Uterus (tissue), 3 donors: ENCODE measurements at regions not wholly inside any gene's neighbourhood (a gene's known extent, or its start where the extent isn't known, plus 50 kb on each side); places are given as distances from the start of the nearest gene placed in this dataset.

Experiments
- DNase-seq, 2 donors: peaks; one replicate each; pipeline ENCODE4 v3.0.0-alpha.2; 2019 to 2020
- H3K27ac ChIP-seq, 2 donors: fragments of 200-600 bp; sonication (generic); 1 replicate in 1 of 2; 2 replicates in 1 of 2; pipeline ENCODE4 v1.5.1; 2016 to 2018
- H3K27me3 ChIP-seq, 2 donors: fragments of 200-600 bp; sonication (generic); one replicate each; pipeline ENCODE4 v1.5.1; 2018 to 2019; ENCODE audit warnings: control low read depth in 1 of 2
- H3K36me3 ChIP-seq, 2 donors: fragments of 200-600 bp; sonication (generic); one replicate each; pipeline ENCODE4 v1.5.1; 2019; ENCODE audit warnings: control low read depth in 1 of 2
- H3K4me1 ChIP-seq, 2 donors: fragments of 200-600 bp; sonication (generic); one replicate each; pipeline ENCODE4 v1.5.1; 2018 to 2019; ENCODE audit warnings: control low read depth in 1 of 2
- H3K4me3 ChIP-seq, 2 donors: fragments of 200-600 bp; sonication (generic); 1 replicate in 1 of 2; 2 replicates in 1 of 2; pipeline ENCODE4 v1.5.1; 2018 to 2019; ENCODE audit warnings: mild to moderate bottlenecking in 1 of 2
- H3K9me3 ChIP-seq, 2 donors: fragments of 200-600 bp; sonication (generic); one replicate each; pipeline ENCODE4 v1.5.1; 2019; ENCODE audit warnings: control low read depth in 1 of 2
- CTCF ChIP-seq, 4 experiments: fragments of 200-600 bp in 2 of 4; fragments of 450-650 bp in 2 of 4; sonication (generic) in 2 of 4; IDR thresholded peaks; one replicate each; pipeline ENCODE4 v1.5.1; 2016 to 2019; ENCODE audit warnings: antibody characterized with exemption in 4 of 4, mild to moderate bottlenecking in 2 of 4, moderate library complexity in 1 of 4
- POLR2A ChIP-seq, 2 donors: fragments of 450-650 bp; IDR thresholded peaks; one replicate each; pipeline ENCODE4 v1.6.1; 2016; ENCODE audit warnings: antibody characterized with exemption in 2 of 2, mild to moderate bottlenecking in 1 of 2, moderate library complexity in 1 of 2
- intact Hi-C: fragments of 100-400 bp; cut with DNase I; formaldehyde crosslinking; loops from one replicate; pipeline ENCODE4 v1.15.1; 2023; ENCODE audit warnings: low total_unique reads
- donor health status: DM: yes; HTN: yes; CAD: no.

GRCh38 chr4:130524057-130524456, 1428.1 kb downstream of the C4orf33 start:
- TF ChIP-seq CTCF (IDR thresholded peaks at IDR 0.05), result no peak
- TF ChIP-seq POLR2A (IDR thresholded peaks at IDR 0.05), result no peak
- intact Hi-C loops, result no loop called here
- H3K36me3 ChIP-seq, result no peaks in the 10 kb centered on the region

GRCh38 chr4:130530505-130530904, 1434.6 kb downstream of the C4orf33 start:
- no peaks in the 10 kb centered on the region for H3K36me3 ChIP-seq
- no peak for DNase-seq
- no peak overlapping the region for H3K27ac ChIP-seq
- no peaks in the 10 kb centered on the region for H3K27me3 ChIP-seq
- H3K9me3 ChIP-seq, result no peaks in the 10 kb centered on the region
- TF ChIP-seq POLR2A (IDR thresholded peaks at IDR 0.05) (no peak), CTCF (IDR thresholded peaks at IDR 0.05) (no peak)
- H3K4me3 ChIP-seq, result no peak overlapping the region
- intact Hi-C loops, result no loop called here
- no peaks in the 10 kb centered on the region for H3K4me1 ChIP-seq

More at GRCh38 chr4:130524057-130524456, 1428.1 kb downstream of the C4orf33 start:
- Histone ChIP-seq H3K4me3 (no peak overlapping the region), H3K9me3 (no peaks in the 10 kb centered on the region), H3K27me3 (no peaks in the 10 kb centered on the region), H3K4me1 (no peaks in the 10 kb centered on the region), H3K27ac (no peak overlapping the region)
- DNase-seq, result no peak

- no peak for TF ChIP-seq POLR2A (IDR thresholded peaks at IDR 0.05)
- no peak for TF ChIP-seq CTCF (IDR thresholded peaks at IDR 0.05)
- Histone ChIP-seq H3K9me3 (no peaks in the 10 kb centered on the region), H3K4me3 (no peak overlapping the region), H3K27me3 (no peaks in the 10 kb centered on the region), H3K27ac (no peak overlapping the region), H3K36me3 (no peaks in the 10 kb centered on the region), H3K4me1 (no peaks in the 10 kb centered on the region)
- intact Hi-C loops, result no loop called here
- no peak for DNase-seq
These were observed 1438.7 kb downstream of the C4orf33 start for GRCh38 chr4:130534651-130535050.

DNA sequence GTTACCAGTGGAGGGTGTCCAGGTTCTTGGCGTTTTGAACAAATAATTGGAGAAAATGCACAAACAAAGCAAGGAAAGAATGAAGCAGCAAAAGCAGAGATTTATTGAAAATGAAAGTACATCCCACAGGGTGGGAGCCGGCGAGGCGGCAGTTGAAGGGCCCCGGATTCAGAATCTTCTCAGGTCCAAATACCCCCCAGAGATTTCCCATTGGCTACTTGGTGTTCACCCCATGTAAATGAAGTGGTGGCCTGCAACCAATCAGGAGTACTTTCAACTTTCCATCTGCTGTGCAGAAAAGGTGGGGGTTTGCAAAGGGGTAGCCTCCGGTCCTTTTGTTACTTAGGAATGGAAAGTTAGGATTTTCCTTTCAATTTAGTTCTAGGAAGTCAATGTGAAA, 1447.0 kb downstream of the C4orf33 start:
- Histone ChIP-seq H3K27me3 (no peaks in the 10 kb centered on the region), H3K4me3 (no peak overlapping the region), H3K36me3 (no peaks in the 10 kb centered on the region), H3K4me1 (no peaks in the 10 kb centered on the region), H3K27ac (no peak overlapping the region), H3K9me3 (no peaks in the 10 kb centered on the region)
- intact Hi-C loops, result no loop called here
- DNase-seq, result no peak
- TF ChIP-seq CTCF (IDR thresholded peaks at IDR 0.05) (no peak), POLR2A (IDR thresholded peaks at IDR 0.05) (no peak)

DNA sequence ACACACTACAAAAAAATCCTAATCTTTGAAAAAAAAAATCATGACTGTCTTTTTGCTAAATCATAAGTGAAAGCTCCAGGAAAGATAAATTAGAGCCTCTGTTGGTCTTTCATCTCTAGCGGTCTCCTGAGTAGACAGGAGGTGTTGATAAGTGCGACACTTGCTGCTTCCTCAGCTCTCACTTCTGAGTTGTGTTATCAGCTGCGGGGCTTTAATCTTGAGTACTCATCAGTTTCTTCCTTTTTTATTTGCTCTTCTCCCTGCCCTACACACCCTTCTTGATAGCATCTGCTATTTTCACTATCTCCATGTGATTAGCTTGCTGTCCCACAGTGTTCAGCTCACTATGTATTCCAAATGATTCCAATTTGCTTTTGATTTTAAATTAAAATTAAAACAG, 1449.2 kb downstream of the C4orf33 start:
- H3K4me1 ChIP-seq, result no peaks in the 10 kb centered on the region
- DNase-seq, result no peak
- no peaks in the 10 kb centered on the region for H3K36me3 ChIP-seq
- intact Hi-C loops, result no loop called here
- no peaks in the 10 kb centered on the region for H3K9me3 ChIP-seq
- no peak overlapping the region for H3K27ac ChIP-seq
- TF ChIP-seq CTCF (IDR thresholded peaks at IDR 0.05) (no peak), POLR2A (IDR thresholded peaks at IDR 0.05) (no peak)
- no peak overlapping the region for H3K4me3 ChIP-seq
- no peaks in the 10 kb centered on the region for H3K27me3 ChIP-seq
